Esophagus muscularis mucosa (tissue), 4 donors: ENCODE measurements at regions not wholly inside any gene's neighbourhood (a gene's known extent, or its start where the extent isn't known, plus 50 kb on each side); places are given as distances from the start of the nearest gene placed in this dataset.

ENCODE experiments used
- CTCF ChIP-seq, 3 experiments: fragments of 200-600 bp in 2 of 3; fragments of 450-650 bp in 1 of 3; sonication (generic) in 2 of 3; IDR thresholded peaks; one replicate each; pipeline ENCODE4 v1.5.1; 2017 to 2019; ENCODE audit warnings: antibody characterized with exemption in 3 of 3, mild to moderate bottlenecking in 2 of 3, moderate library complexity in 1 of 3
- EP300 ChIP-seq: sonication (generic); formaldehyde crosslinking; IDR thresholded peaks from one replicate; pipeline ENCODE4 v1.6.1; 2017; ENCODE audit warnings: antibody characterized with exemption
- POLR2A ChIP-seq: fragments of 450-650 bp; IDR thresholded peaks from one replicate; pipeline ENCODE4 v1.6.1; 2017; ENCODE audit warnings: antibody characterized with exemption, moderate library complexity, mild to moderate bottlenecking, low read depth
- POLR2AphosphoS5 ChIP-seq, 2 donors: sonication (generic); formaldehyde crosslinking; IDR thresholded peaks; one replicate each; pipeline ENCODE4 v1.6.1; 2017; ENCODE audit warnings: antibody characterized with exemption in 2 of 2

GRCh38 chr2:215742021-215742420 lies 271.3 kb downstream of the MREG start:
- TF ChIP-seq POLR2A = no peak
- no peak for TF ChIP-seq CTCF (IDR thresholded peaks at IDR 0.05)
- TF ChIP-seq POLR2AphosphoS5 (IDR thresholded peaks at IDR 0.05) = no peak
- TF ChIP-seq EP300 = no peak
